ENCODE measurements at regions not wholly inside any gene's neighbourhood (a gene's known extent, or its start where the extent isn't known, plus 50 kb on each side); places are given as distances from the start of the nearest gene placed in this dataset.

- TF ChIP-seq POLR2A (IDR thresholded peaks at IDR 0.05): no peak
- no peak for TF ChIP-seq CTCF (IDR thresholded peaks at IDR 0.05 in 4 of 5, conservative IDR thresholded peaks at IDR 0.05 in 1 of 5)
These were observed 563.6 kb upstream of the PRMT6 start for GRCh38 chr1:106492880-106493279.
